T-helper 2 cell (primary cell): ENCODE measurements at regions not wholly inside any gene's neighbourhood (a gene's known extent, or its start where the extent isn't known, plus 50 kb on each side); places are given as distances from the start of the nearest gene placed in this dataset.

Source experiments
- DNase-seq, 5 experiments: peaks; one replicate each; pipeline versions ENCODE4 v3.0.0 to v3.0.0-alpha.2; 2012 to 2022

- no peak for DNase-seq
Measured at GRCh38 chr2:196318517-196319377, 147.4 kb upstream of the STK17B start.

GRCh38 chr2:196322973-196323810 is 151.8 kb upstream of the STK17B start:
- DNase-seq: no peak

- no peak for DNase-seq
Measured at GRCh38 chr2:196324211-196324610, 152.8 kb upstream of the STK17B start.

- DNase-seq: no peak
Measured at GRCh38 chr2:196328088-196328680, 156.8 kb upstream of the STK17B start.

- no peak for DNase-seq
Measured at GRCh38 chr2:196329959-196330358, 158.6 kb upstream of the STK17B start.

GRCh38 chr2:196330645-196331044 is 159.3 kb upstream of the STK17B start:
- DNase-seq: no peak

GRCh38 chr2:196331143-196331542 is 159.8 kb upstream of the STK17B start:
- no peak for DNase-seq

DNA sequence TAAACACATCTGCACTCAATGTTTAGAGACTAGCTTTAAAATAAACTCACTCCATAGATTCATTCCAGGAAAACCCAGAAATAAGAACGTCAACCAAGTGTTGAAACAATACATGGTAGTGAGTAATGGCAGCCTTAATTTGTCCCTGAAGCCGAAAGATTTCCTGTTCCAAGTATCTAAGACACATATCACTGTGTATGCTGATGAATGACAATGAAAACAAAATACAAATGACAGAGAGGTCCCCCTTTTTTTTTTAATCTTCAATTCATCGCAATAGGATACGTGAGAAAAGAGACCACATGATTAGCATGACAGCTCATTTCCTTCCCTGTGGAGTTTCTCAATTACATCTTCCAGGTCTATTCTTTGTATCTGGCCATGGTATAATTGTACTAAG is 160.5 kb upstream of the STK17B start:
- no peak for DNase-seq

DNA sequence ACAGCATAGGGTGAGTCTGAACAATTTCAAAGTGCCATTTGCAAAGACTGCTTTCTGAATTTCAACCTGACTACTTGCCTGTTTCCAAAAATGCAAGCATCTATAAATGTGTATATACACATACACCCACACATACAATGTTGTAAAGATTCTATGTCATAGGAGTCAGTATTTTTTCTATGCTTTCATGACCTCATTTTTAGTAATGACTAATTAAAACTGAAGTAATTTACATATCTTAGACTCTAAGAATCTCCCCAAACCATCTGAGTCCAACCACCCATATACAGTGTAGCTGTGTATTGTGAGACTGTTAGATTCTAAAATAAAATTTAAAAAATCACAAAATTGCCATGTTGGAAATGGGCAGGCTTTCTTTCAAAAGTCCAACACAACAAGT is 162.0 kb upstream of the STK17B start:
- no peak for DNase-seq

GRCh38 chr2:196334710-196335109 is 163.3 kb upstream of the STK17B start:
- no peak for DNase-seq

GRCh38 chr2:196335221-196335634 is 163.8 kb upstream of the STK17B start:
- DNase-seq: no peak

DNA sequence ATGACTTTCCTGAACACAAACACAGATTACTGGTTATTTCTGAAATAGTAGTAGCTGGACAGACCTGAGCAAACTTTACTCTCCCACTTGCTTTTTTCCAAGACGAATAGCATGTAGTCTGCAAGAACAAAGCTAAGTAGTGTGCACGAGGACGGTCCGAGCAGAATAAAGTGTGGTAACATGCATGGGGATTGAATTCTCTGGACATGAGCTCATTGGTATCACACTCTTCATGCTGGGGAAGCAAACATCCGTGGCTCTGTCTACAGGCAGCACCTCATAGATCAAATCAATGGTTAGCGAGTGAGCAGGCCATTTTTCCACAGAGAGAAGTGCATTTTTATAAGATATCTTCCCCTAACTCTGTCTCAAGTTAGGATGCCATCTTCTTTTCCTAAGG is 164.8 kb upstream of the STK17B start:
- DNase-seq: no peak

- DNase-seq: no peak
Measured at GRCh38 chr2:196336715-196337114, 165.3 kb upstream of the STK17B start.

- DNase-seq: peak in 3 of 5 experiments; percentile 5 to 32 (median 7)
Measured at GRCh38 chr2:196337208-196337953, 166.0 kb upstream of the STK17B start.

GRCh38 chr2:196338440-196338839 is 167.1 kb upstream of the STK17B start:
- no peak for DNase-seq

DNA sequence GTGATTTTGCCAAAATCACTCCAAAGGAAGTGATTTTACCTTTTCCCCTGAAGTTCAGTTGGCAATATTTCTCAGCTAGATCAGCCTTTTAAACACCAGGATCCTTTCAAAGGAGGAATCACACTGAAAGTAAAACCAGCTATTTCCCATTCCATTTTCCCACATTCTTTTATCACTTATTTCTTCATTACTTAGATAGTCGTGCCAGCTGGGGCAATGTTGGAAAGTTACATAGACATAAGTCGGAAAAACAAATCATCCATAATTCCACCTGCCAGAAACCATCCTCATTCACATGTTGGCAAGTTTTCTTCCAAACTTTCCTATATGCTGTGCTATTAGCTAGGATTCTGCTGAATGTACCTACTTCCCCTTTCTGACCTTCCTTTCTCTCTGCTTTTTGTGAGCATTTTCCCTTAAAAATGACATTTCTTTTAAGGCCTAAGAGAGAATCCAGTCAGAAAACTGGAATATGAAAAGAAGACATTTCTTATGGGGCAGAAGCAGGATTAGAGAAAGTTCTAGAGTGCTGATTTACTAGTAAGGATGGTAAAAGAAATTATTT is 170.0 kb upstream of the STK17B start:
- no peak for DNase-seq

- no peak for DNase-seq
Measured at GRCh38 chr2:196344397-196344796, 173.0 kb upstream of the STK17B start.

DNA sequence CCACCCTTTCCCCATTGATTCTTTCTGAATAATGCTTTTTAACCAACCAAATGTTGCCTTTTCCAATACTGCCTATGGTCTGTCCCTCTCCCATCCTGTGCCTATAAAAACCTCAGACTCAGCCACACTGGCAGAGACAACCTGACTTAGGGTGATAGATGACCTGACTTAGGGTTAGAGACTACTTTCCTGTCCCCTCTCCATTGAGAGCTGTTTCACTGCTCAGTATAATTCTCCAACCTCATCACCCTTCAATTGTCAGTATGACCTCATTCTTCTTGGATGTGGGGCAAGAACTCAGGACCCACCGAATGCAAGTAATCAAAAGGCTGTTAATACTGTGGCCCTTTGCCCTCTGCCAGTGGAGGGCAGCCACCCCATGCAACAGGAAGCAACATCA is 182.3 kb upstream of the STK17B start:
- no peak for DNase-seq

- DNase-seq: no peak
Measured at GRCh38 chr2:196354186-196354585, 182.8 kb upstream of the STK17B start.

GRCh38 chr2:196356332-196356731 is 185.0 kb upstream of the STK17B start:
- DNase-seq: no peak

- DNase-seq: peak in 1 of 5 experiments; percentile 31
Measured at GRCh38 chr2:196360650-196361049, 189.3 kb upstream of the STK17B start.

DNA sequence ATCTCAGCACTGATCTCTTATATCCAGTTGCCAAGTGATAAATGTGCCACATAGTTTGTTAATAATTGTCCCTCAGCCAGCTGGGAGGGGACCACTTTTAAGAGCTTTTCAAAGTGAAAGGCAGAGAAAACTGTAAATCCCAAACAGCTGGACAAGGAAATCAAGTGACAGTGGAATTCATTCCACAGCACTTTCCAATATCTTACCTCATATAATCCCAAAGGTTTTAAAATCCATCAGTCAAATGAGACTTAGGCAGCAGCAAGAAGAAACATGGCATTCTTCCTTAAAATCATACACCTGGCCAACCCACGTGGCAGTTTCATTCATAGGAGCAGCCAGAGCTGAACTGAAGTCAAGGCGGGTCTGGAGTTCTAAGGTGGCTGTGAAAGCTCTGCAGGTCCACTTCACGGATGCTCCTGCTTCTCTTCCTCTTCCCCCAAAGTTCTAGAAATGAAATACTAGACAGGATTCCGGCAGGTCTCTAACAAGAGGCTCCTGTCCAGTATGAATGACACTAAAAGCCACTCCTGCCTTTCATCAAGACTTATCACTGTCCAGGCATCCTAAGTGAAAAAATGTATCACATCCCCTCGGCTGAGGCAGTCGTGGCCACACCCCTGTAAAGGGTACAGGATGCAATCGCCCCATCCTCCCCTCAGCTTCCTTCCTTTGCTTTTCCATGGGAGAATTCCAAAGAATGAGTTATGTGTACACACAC is 190.4 kb upstream of the STK17B start:
- DNase-seq: no peak
